ENCODE measurements at regions not wholly inside any gene's neighbourhood (a gene's known extent, or its start where the extent isn't known, plus 50 kb on each side); places are given as distances from the start of the nearest gene placed in this dataset.

DNA sequence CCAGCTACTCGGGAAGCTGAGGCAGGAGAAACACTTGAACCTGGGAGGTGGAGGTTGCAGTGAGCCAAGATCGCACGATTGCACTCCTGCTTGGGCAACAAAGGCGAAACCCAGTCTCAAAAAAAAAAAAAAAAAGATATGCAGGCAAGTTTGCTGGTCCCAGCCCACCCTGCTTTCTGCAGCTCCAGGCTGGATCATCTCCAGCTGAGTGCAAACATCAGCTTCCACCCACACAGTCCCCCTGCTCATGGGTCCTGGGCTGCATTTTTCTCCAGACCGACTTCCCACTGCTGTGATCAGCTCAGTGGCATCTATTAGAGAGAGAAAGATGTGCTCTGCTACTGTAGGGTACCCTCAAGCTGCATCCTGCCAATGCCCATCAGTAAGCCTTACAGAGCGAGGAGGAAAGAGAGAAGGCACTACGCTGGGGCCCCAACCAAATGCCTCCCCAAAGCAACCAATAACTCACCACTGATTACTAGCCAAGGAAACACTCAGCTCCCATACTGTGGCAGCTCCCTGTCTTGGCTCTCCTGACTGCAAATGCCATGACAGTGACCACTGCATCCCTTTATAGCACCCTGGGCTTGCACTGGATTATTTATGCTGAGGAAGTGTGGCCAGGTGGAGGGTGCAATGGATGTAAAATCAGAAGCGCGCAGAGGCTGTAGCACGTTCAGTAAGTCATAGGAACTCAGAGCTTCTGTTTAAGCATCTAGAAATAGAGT, 170.9 kb upstream of the ZNF507 start:
- TF ChIP-seq, protein P1, sequence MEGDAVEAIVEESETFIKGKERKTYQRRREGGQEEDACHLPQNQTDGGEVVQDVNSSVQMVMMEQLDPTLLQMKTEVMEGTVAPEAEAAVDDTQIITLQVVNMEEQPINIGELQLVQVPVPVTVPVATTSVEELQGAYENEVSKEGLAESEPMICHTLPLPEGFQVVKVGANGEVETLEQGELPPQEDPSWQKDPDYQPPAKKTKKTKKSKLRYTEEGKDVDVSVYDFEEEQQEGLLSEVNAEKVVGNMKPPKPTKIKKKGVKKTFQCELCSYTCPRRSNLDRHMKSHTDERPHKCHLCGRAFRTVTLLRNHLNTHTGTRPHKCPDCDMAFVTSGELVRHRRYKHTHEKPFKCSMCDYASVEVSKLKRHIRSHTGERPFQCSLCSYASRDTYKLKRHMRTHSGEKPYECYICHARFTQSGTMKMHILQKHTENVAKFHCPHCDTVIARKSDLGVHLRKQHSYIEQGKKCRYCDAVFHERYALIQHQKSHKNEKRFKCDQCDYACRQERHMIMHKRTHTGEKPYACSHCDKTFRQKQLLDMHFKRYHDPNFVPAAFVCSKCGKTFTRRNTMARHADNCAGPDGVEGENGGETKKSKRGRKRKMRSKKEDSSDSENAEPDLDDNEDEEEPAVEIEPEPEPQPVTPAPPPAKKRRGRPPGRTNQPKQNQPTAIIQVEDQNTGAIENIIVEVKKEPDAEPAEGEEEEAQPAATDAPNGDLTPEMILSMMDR (conservative IDR thresholded peaks at IDR 0.05; ENCODE audit: low read length) = no peak
- TF ChIP-seq EZH2phosphoT487 (IDR thresholded peaks at IDR 0.05; ENCODE audit: borderline replicate concordance, low read depth, low read length) = no peak
